ENCODE measurements at regions not wholly inside any gene's neighbourhood (a gene's known extent, or its start where the extent isn't known, plus 50 kb on each side); places are given as distances from the start of the nearest gene placed in this dataset.

GRCh38 chr10:58980826-58981415 lies 195.5 kb upstream of the PHYHIPL start:
- TF ChIP-seq CTCF (IDR thresholded peaks at IDR 0.05), result no peak
- TF ChIP-seq POLR2A (IDR thresholded peaks at IDR 0.05), result no peak
